Right cardiac atrium (tissue), 5 donors: ENCODE measurements at regions not wholly inside any gene's neighbourhood (a gene's known extent, or its start where the extent isn't known, plus 50 kb on each side); places are given as distances from the start of the nearest gene placed in this dataset.

Experiments
- ATAC-seq, 2 donors: fragments of 200-7000 bp; cut with Tn5 transposase; one replicate each; pipeline versions ENCODE4 v1.8.0 to v1.9.1; 2020; ENCODE audit warnings: moderate library complexity in 2 of 2, mild to moderate bottlenecking in 1 of 2
- DNase-seq, 3 donors: peaks; one replicate each; pipeline ENCODE4 v3.0.0-alpha.2; 2020
- H3K27ac ChIP-seq: one replicate; pipeline ENCODE4 v1.5.1; 2013; ENCODE audit warnings: mild to moderate bottlenecking, low read length, control low read depth, moderate library complexity
- H3K27me3 ChIP-seq: one replicate; pipeline ENCODE4 v1.6.1; 2013; ENCODE audit not compliant: control insufficient read depth, insufficient read depth
- H3K4me1 ChIP-seq: one replicate; pipeline ENCODE4 v1.6.1; 2013; ENCODE audit warnings: low read length; ENCODE audit not compliant: control insufficient read depth, insufficient read depth
- H3K4me3 ChIP-seq: one replicate; pipeline ENCODE4 v1.5.1; 2013; ENCODE audit warnings: low read length, control low read depth
- H3K9me3 ChIP-seq: one replicate; pipeline ENCODE4 v1.6.1; 2013; ENCODE audit warnings: low read length; ENCODE audit not compliant: control insufficient read depth
- WGBS: extraction: QIAGEN DNeasy Blood & Tissue Kit; methylation state at CpG from one replicate; pipeline ENCODE4 v1.1.7; 2013; 5-methylcytosine and 5-hydroxymethylcytosine counted together
- intact Hi-C, 4 donors: fragments of 100-400 bp; cut with DNase I; formaldehyde crosslinking; loops; one replicate each; pipeline versions ENCODE4 v1.11.0 to v1.14.0; 2022 to 2023
- donor health status: healthy with polysubstance abuse.
- donor health status: DM: no; HTN: yes; CAD: no.
- donor health status: DM: no; HTN: no; CAD: no.
- donor health status: DM: no; HTN: yes; CAD: no; lungs with severe emphysema.
- donor health status: DM: yes; HTN: yes; CAD: no.

DNA sequence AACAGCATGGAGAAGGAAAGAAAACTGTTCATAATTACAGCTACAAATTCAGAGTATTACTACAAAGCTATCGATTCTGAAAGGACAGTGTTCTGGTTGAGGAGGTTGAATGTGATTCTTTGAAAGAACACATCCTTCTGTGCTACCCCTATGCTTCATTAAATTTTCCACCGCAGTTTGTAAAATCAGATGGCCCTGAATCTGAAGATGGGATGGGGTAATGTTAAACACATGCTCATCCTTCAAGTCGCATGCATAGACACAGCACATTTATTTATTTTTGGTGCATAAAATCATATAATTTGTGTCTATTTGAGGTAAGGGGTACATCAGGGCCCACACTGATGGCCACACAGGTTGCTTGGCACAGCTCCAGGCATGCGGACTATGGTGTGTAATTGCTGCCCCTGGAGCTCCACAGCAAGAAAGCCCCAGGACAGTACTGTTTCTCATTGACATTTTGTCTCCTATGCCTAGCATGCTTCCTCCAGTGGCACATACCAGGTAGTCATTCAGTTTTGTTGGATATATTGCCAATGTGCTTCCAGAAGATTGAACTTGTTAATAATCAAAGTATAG, 238.8 kb upstream of the TANK start:
- ATAC-seq = no peak
- DNase-seq = peak in 1 of 3 donors; percentile 55
- intact Hi-C loops = no loop called here
- Histone ChIP-seq H3K9me3 (no peaks in the 10 kb centered on the region), H3K27me3 (no peaks in the 10 kb centered on the region), H3K4me3 (no peak overlapping the region), H3K27ac (no peak overlapping the region), H3K4me1 (peaks cover 3% of the 10 kb centered on the region)
- WGBS = 74% methylated on average over 4 of the region's 4 CpGs

DNA sequence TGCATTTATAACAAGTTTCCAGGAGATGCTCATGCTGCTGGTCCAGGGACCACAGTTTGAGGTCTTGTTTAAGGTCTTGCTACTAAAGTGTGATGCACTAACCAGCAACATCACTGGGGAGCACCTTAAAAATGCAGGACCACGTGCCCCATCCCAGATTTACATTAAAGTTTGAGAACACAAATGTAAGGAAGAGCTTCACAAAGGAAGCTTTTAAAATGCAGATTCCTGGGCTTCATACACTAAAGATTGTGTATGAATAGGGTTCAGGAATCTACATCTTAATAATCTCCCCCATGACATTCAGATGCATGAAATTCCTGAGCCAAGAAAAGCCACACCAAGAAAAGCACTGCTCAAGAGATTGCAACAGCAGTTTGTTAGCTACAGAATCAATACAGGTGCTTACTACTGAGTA, 235.3 kb upstream of the TANK start:
- no peak overlapping the region for H3K4me3 ChIP-seq
- H3K9me3 ChIP-seq = no peaks in the 10 kb centered on the region
- ATAC-seq (no peak), DNase-seq (no peak)
- H3K4me1 ChIP-seq = no peaks in the 10 kb centered on the region
- no peak overlapping the region for H3K27ac ChIP-seq
- H3K27me3 ChIP-seq = no peaks in the 10 kb centered on the region
- intact Hi-C loops = no loop called here
- WGBS = 85% methylated on average over 1 of the region's 1 CpG

DNA sequence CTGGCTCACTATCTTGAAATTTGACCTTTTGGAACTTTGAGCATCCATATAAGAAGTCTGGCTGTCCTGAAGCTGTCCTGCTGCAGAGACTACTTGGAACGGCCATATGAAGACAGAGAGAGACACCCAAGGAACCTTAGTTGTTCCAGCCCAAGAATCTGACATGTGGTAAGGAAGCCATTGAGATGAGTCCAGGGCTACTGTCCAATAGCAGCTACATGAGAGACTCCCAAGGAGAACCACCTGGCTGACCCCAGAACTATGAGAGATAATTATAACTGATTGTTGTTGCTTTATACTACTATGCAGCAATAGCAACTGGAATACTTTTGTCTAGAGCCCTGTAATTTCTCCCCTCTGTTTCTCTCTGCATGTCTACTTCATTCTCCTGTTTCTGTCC, 234.3 kb upstream of the TANK start:
- intact Hi-C loops = no loop called here

DNA sequence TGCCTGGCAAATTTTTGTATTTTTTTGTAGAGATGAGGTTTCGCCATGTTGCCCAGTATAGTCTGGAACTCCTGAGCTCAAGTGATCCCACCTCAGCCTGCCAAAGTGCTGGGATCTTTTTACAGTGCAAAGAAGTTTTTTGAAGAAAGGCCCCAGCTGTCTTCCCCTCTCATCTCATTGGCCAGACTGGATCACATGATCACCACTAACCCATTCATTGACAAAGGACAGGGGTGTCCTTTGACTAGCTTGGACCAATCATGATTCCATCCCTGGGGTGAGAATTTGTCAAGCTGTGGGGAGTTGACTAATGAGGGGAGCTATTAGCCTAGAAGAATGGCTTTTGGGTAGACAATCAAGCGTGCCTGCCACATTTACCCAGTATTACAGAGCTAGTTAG, 232.9 kb upstream of the TANK start:
- ATAC-seq (no peak), DNase-seq (no peak)
- intact Hi-C loops = no loop called here
- Histone ChIP-seq H3K4me1 (no peaks in the 10 kb centered on the region), H3K27me3 (no peaks in the 10 kb centered on the region), H3K4me3 (no peak overlapping the region), H3K27ac (no peak overlapping the region), H3K9me3 (no peaks in the 10 kb centered on the region)
- 47% methylated on average over 2 of the region's 2 CpGs for WGBS

More for the DNA sequence above, 234.3 kb upstream of the TANK start:
- Histone ChIP-seq H3K9me3 (no peaks in the 10 kb centered on the region), H3K27ac (no peak overlapping the region), H3K4me1 (no peaks in the 10 kb centered on the region), H3K4me3 (no peak overlapping the region), H3K27me3 (no peaks in the 10 kb centered on the region)
- no peak for DNase-seq
- no peak for ATAC-seq
- WGBS = 100% methylated on average over 1 of the region's 1 CpG

DNA sequence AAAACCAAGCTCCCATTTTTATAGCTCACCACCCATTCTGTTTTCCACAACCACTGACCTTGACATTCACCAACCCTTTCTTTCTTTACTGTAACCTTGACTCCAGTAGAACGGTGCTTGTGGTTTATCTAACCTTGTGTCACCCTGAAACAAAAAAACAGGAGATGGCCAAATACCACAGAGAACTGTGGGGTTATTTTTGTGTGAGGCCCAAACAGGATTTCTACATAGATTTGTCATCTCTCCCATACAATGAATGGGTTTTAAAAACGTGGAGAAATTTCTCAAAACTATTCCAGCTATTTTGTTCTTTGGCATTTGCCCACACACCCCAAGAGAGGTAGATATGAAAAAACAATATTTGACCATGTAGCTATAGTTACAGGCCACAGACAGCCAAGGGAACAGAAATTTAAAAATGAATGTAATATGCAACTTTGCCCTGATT, 231.3 kb upstream of the TANK start:
- H3K4me1 ChIP-seq = no peaks in the 10 kb centered on the region
- ATAC-seq = no peak
- DNase-seq = no peak
- H3K27ac ChIP-seq = no peak overlapping the region
- H3K4me3 ChIP-seq = no peak overlapping the region
- intact Hi-C loops = no loop called here
- no peaks in the 10 kb centered on the region for H3K9me3 ChIP-seq
- H3K27me3 ChIP-seq = no peaks in the 10 kb centered on the region
- WGBS = 21% methylated on average over 2 of the region's 2 CpGs

DNA sequence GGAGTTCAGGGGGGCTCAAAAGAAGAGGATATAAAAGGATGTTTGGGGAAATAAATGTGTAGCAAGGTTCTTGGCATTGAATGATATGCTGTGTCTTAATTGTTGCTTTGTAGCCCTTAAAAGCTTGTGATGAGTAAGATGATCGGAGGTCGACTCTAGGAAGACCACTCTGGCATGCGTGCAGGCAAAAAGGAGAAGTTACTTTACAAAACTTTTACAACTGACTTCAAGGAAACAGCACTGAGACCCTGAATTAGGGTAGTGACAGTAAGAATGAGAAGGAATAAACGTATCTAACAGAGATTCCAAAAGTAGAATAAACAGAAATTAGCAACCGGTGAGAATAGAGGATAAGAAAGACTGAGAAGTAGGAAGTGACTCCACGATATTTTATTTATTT, 228.7 kb upstream of the TANK start:
- no peaks in the 10 kb centered on the region for H3K9me3 ChIP-seq
- DNase-seq = no peak
- no peaks in the 10 kb centered on the region for H3K27me3 ChIP-seq
- no peak overlapping the region for H3K4me3 ChIP-seq
- intact Hi-C loops = no loop called here
- H3K4me1 ChIP-seq = no peaks in the 10 kb centered on the region
- no peak for ATAC-seq
- 80% methylated on average over 6 of the region's 6 CpGs for WGBS
- H3K27ac ChIP-seq = no peak overlapping the region

DNA sequence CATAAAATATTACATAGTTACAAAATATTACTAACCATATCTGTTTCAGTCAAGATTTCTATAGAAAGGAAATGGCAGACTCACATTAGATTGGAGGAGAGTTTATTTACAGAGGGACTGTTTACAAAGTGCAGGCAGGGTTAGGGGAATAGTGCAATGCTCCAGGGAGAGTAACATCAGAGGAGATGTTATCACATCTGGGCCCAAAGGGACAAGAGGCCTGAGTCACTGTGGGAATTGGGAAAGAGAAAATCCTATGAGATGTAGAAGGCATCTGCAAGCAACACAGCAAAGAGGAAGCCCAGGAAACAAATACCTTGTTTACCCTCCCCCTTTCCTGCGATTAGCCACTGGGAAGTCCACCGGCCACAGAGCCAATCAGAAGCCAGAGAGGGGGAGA, 227.3 kb upstream of the TANK start:
- ATAC-seq = no peak
- intact Hi-C loops = no loop called here
- H3K4me1 ChIP-seq = no peaks in the 10 kb centered on the region
- H3K9me3 ChIP-seq = no peaks in the 10 kb centered on the region
- no peak overlapping the region for H3K27ac ChIP-seq
- no peak overlapping the region for H3K4me3 ChIP-seq
- no peaks in the 10 kb centered on the region for H3K27me3 ChIP-seq
- no peak for DNase-seq
- WGBS = 70% methylated on average over 2 of the region's 2 CpGs

DNA sequence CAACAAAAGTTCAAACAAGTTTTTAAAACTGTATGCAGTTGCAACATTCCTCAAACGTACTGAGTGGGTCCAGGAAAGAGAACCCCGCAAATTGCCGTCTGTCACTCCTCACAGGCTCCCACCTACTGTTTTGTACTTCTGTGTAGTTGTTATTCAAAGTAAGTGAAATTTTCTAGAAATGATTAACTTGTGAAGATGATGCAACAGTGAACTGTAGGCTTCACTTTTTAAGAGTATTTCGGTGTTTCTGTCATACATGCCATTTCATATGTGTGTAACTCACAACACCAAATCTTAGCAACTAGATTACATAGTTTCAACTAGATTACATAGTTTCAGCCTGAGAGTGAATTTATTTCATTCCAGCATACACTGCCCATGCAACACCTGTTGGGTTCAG, 226.0 kb upstream of the TANK start:
- Histone ChIP-seq H3K27me3 (no peaks in the 10 kb centered on the region), H3K9me3 (no peaks in the 10 kb centered on the region), H3K27ac (no peak overlapping the region), H3K4me3 (no peak overlapping the region), H3K4me1 (no peaks in the 10 kb centered on the region)
- ATAC-seq (no peak), DNase-seq (no peak)
- WGBS = 87% methylated on average over 4 of the region's 4 CpGs
- intact Hi-C loops = no loop called here

DNA sequence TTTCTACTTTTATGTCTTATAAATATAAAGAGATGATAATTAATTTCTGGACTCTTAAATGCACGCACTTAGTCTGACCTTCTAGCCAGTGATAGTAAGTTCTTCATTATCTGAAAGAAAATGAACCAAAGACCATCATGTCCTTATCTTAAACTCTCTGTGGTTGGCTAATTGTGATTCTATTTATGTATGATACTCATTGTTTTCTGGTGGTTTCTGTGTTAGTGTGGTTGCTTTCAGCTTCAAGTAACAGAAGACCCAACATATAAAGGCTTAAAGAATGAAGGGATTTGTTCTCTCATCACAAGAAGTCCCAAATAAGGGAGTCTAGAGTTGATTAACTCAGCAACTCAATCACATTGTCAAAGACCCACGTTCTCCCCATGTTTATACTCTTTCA, 225.2 kb upstream of the TANK start:
- intact Hi-C loops = no loop called here
- H3K27me3 ChIP-seq = no peaks in the 10 kb centered on the region
- WGBS = 63% methylated on average over 2 of the region's 2 CpGs
- H3K4me3 ChIP-seq = no peak overlapping the region
- DNase-seq (no peak), ATAC-seq (no peak)
- no peaks in the 10 kb centered on the region for H3K4me1 ChIP-seq
- H3K9me3 ChIP-seq = no peaks in the 10 kb centered on the region
- no peak overlapping the region for H3K27ac ChIP-seq

DNA sequence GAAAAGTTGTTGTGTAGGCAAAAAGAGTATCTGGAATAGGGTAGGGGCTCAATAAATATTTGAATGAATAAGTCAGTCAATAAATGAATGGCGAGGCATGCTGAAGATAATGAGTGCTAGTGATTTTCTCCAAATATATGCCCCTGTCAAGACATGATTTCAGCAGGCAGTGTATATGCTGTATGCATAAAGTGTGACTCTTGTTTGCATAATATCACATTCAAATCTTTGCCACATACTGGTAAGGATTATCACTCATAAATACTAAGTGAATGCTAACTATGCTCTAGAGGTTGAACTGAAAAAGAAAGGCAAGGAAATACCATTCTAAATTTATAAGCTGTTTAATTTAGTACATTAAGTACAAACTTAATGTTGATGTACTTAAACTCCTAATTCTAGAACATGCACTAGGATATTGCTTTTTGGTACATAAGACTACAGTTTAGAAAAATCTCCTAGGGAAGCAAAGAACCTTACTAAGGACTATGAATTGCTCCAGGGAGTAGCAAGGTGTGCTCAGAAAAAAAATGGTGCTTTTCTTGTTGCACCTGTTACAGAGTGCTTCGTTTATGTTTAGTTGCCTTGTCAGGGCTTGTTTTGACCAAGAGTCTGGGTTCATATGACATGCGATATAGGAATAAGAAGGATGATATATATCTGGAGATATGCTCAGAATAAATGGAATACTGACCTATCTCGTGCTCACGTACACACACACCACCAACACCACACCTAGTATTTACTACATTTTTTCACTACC, 224.0 kb upstream of the TANK start:
- Histone ChIP-seq H3K27ac (no peak overlapping the region), H3K4me3 (no peak overlapping the region), H3K27me3 (no peaks in the 10 kb centered on the region), H3K9me3 (no peaks in the 10 kb centered on the region), H3K4me1 (no peaks in the 10 kb centered on the region)
- no peak for ATAC-seq
- no peak for DNase-seq
- intact Hi-C loops = no loop called here
- 96% methylated on average over 5 of the region's 5 CpGs for WGBS

DNA sequence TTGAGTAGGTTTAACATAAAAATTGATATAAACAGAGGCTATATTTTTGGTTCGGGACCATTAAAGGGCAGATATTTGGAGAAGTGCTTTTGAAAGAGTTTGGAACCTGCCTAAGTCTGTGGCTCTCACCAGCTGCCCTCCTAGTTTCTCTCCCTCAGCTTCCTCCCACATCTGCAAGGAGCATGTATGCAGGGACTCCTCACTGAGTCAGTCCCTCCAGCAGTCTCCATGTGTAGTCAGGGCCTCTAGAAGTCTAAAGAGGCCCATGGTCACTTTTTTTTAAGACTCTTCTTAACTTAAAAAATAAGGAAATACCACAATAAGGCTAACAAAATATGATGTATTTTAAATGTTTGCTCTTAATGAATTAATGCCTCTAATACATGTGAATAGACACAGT, 220.0 kb upstream of the TANK start:
- peaks cover 2% of the 10 kb centered on the region for H3K4me1 ChIP-seq
- 95% methylated on average over 1 of the region's 1 CpG for WGBS
- no peak overlapping the region for H3K4me3 ChIP-seq
- intact Hi-C loops = no loop called here
- ATAC-seq = no peak
- H3K9me3 ChIP-seq = no peaks in the 10 kb centered on the region
- DNase-seq = no peak
- no peaks in the 10 kb centered on the region for H3K27me3 ChIP-seq
- no peak overlapping the region for H3K27ac ChIP-seq
